ENCODE measurements at regions not wholly inside any gene's neighbourhood (a gene's known extent, or its start where the extent isn't known, plus 50 kb on each side); places are given as distances from the start of the nearest gene placed in this dataset.

GRCh38 chr10:33111488-33112051 lies 153.5 kb upstream of the ITGB1 start:
- no peak for TF ChIP-seq CTCF (IDR thresholded peaks at IDR 0.05)
- TF ChIP-seq POLR2AphosphoS5 (IDR thresholded peaks at IDR 0.05) = no peak
